ENCODE measurements at regions not wholly inside any gene's neighbourhood (a gene's known extent, or its start where the extent isn't known, plus 50 kb on each side); places are given as distances from the start of the nearest gene placed in this dataset.

GRCh38 chr2:58805126-58805525 lies 564.0 kb upstream of the FANCL start:
- no peaks in the 10 kb centered on the region for H3K27me3 ChIP-seq
- TF ChIP-seq CTCF (IDR thresholded peaks at IDR 0.05; ENCODE audit: low read depth, low read length): no peak
- no peak for DNase-seq (ENCODE audit: low read depth in 1 of 2, low spot score in 1 of 2)
- no peaks in the 10 kb centered on the region for H3K9me3 ChIP-seq (ENCODE audit: low read depth)
- no peak overlapping the region for H3K27ac ChIP-seq
- H3K36me3 ChIP-seq: no peaks in the 10 kb centered on the region
- H3K4me3 ChIP-seq: no peak overlapping the region
- no peaks in the 10 kb centered on the region for H3K4me1 ChIP-seq (ENCODE audit: low read depth)

- Histone ChIP-seq H3K9me3 (ENCODE audit: low read depth) (no peaks in the 10 kb centered on the region), H3K4me3 (no peak overlapping the region), H3K27ac (no peak overlapping the region), H3K27me3 (no peaks in the 10 kb centered on the region), H3K4me1 (ENCODE audit: low read depth) (no peaks in the 10 kb centered on the region), H3K36me3 (no peaks in the 10 kb centered on the region)
- no peak for DNase-seq (ENCODE audit: low read depth in 1 of 2, low spot score in 1 of 2)
- no peak for TF ChIP-seq CTCF (IDR thresholded peaks at IDR 0.05; ENCODE audit: low read depth, low read length)
Observed at GRCh38 chr2:58803192-58803591, 562.1 kb upstream of the FANCL start.

GRCh38 chr2:58800881-58801280 lies 559.8 kb upstream of the FANCL start:
- no peaks in the 10 kb centered on the region for H3K36me3 ChIP-seq
- no peaks in the 10 kb centered on the region for H3K27me3 ChIP-seq
- no peaks in the 10 kb centered on the region for H3K9me3 ChIP-seq (ENCODE audit: low read depth)
- TF ChIP-seq CTCF (IDR thresholded peaks at IDR 0.05; ENCODE audit: low read depth, low read length): no peak
- H3K27ac ChIP-seq: no peak overlapping the region
- no peak overlapping the region for H3K4me3 ChIP-seq
- no peaks in the 10 kb centered on the region for H3K4me1 ChIP-seq (ENCODE audit: low read depth)
- DNase-seq (ENCODE audit: low read depth in 1 of 2, low spot score in 1 of 2): no peak

GRCh38 chr2:58798676-58799208 lies 557.6 kb upstream of the FANCL start:
- Histone ChIP-seq H3K4me1 (ENCODE audit: low read depth) (no peaks in the 10 kb centered on the region), H3K27ac (no peak overlapping the region), H3K4me3 (no peak overlapping the region), H3K27me3 (no peaks in the 10 kb centered on the region), H3K9me3 (ENCODE audit: low read depth) (no peaks in the 10 kb centered on the region), H3K36me3 (no peaks in the 10 kb centered on the region)
- no peak for TF ChIP-seq CTCF (IDR thresholded peaks at IDR 0.05; ENCODE audit: low read depth, low read length)
- DNase-seq (ENCODE audit: low read depth in 1 of 2, low spot score in 1 of 2): no peak

- DNase-seq (ENCODE audit: low read depth in 1 of 2, low spot score in 1 of 2): no peak
- Histone ChIP-seq H3K27me3 (no peaks in the 10 kb centered on the region), H3K27ac (no peak overlapping the region), H3K4me3 (no peak overlapping the region), H3K4me1 (ENCODE audit: low read depth) (no peaks in the 10 kb centered on the region), H3K9me3 (ENCODE audit: low read depth) (no peaks in the 10 kb centered on the region), H3K36me3 (no peaks in the 10 kb centered on the region)
- no peak for TF ChIP-seq CTCF (IDR thresholded peaks at IDR 0.05; ENCODE audit: low read depth, low read length)
Observed at GRCh38 chr2:58796239-58796910, 555.2 kb upstream of the FANCL start.
